GM23338 (cell line): ENCODE measurements at regions not wholly inside any gene's neighbourhood (a gene's known extent, or its start where the extent isn't known, plus 50 kb on each side); places are given as distances from the start of the nearest gene placed in this dataset.

ENCODE experiments used
- ATAC-seq: fragments of 200-7000 bp; cut with Tn5 transposase; 3 replicates; pipeline ENCODE4 v1.9.1; 2020
- DNase-seq: peaks from one replicate; pipeline ENCODE4 v3.0.0-alpha.2; 2015; ENCODE audit warnings: low spot score
- H2AFZ ChIP-seq: fragments of 200-600 bp; sonication (generic); 2 replicates; pipeline ENCODE4 v1.8.0; 2016; ENCODE audit warnings: antibody characterized with exemption, mild to moderate bottlenecking, moderate library complexity
- H3F3A ChIP-seq: fragments of 200-600 bp; sonication (generic); replicated peaks from 2 replicates; pipeline ENCODE4 v1.8.0; 2017; ENCODE audit warnings: antibody characterized with exemption, mixed run types, low read depth
- H3K27ac ChIP-seq: fragments of 200-600 bp; sonication (generic); 2 replicates; pipeline ENCODE4 v1.6.1; 2016; ENCODE audit warnings: low read depth
- H3K27me3 ChIP-seq: fragments of 200-600 bp; sonication (generic); 2 replicates; pipeline ENCODE4 v1.8.0; 2016; ENCODE audit warnings: mild to moderate bottlenecking, mixed run types, moderate library complexity; ENCODE audit not compliant: insufficient read depth
- H3K36me3 ChIP-seq: fragments of 200-600 bp; sonication (generic); 2 replicates; pipeline ENCODE4 v1.8.0; 2016; ENCODE audit warnings: mild to moderate bottlenecking; ENCODE audit not compliant: insufficient read depth
- H3K4me1 ChIP-seq: fragments of 200-600 bp; sonication (generic); 2 replicates; pipeline ENCODE4 v1.8.0; 2016; ENCODE audit warnings: mild to moderate bottlenecking, moderate library complexity; ENCODE audit not compliant: insufficient read depth
- H3K4me2 ChIP-seq: fragments of 200-600 bp; sonication (generic); 2 replicates; pipeline ENCODE4 v1.7.1; 2017; ENCODE audit warnings: mixed run types
- H3K4me3 ChIP-seq: fragments of 200-600 bp; sonication (generic); 2 replicates; pipeline ENCODE4 v1.6.1; 2016; ENCODE audit warnings: mixed run types
- H3K79me2 ChIP-seq: fragments of 200-600 bp; sonication (generic); replicated peaks from 2 replicates; pipeline ENCODE4 v1.8.0; 2017; ENCODE audit warnings: mild to moderate bottlenecking; ENCODE audit not compliant: insufficient read depth
- H3K9me2 ChIP-seq: fragments of 200-600 bp; sonication (generic); 2 replicates; pipeline ENCODE4 v1.8.0; 2017; ENCODE audit not compliant: insufficient read depth
- H4K20me1 ChIP-seq: fragments of 200-600 bp; sonication (generic); replicated peaks from 2 replicates; pipeline ENCODE4 v1.8.0; 2017; ENCODE audit warnings: mild to moderate bottlenecking; ENCODE audit not compliant: insufficient read depth
- H3K27ac Mint-ChIP-seq: 2 replicates; pipeline ENCODE4 v1.8.0; 2020; ENCODE audit warnings: inconsistent platforms, mild to moderate bottlenecking, moderate library complexity, mixed read lengths
- H3K27me3 Mint-ChIP-seq: 3 replicates; pipeline ENCODE4 v1.8.0; 2022; ENCODE audit warnings: low read depth, mild to moderate bottlenecking, moderate library complexity, mixed read lengths, inconsistent platforms; ENCODE audit not compliant: insufficient read depth, poor library complexity
- H3K36me3 Mint-ChIP-seq: 3 replicates; pipeline ENCODE4 v1.8.0; 2021; ENCODE audit warnings: low read depth, mild to moderate bottlenecking, inconsistent platforms, moderate library complexity, mixed read lengths
- H3K4me1 Mint-ChIP-seq: 3 replicates; pipeline ENCODE4 v1.8.0; 2020; ENCODE audit warnings: mild to moderate bottlenecking, inconsistent platforms, mixed read lengths
- H3K4me3 Mint-ChIP-seq: 3 replicates; pipeline ENCODE4 v1.8.0; 2021; ENCODE audit warnings: moderate library complexity, mild to moderate bottlenecking, inconsistent platforms, mixed read lengths
- H3K9me3 Mint-ChIP-seq: 3 replicates; pipeline ENCODE4 v1.8.0; 2020; ENCODE audit warnings: moderate library complexity, mild to moderate bottlenecking, inconsistent platforms, mixed read lengths
- CREB1 ChIP-seq: fragments of 250-450 bp; sonication (Bioruptor Pico); IDR thresholded peaks from 2 replicates; pipeline ENCODE4 v1.5.0; 2020; ENCODE audit warnings: low read depth, mild to moderate bottlenecking, moderate library complexity
- CTCF ChIP-seq, 2 experiments: fragments of 200-600 bp in 1 of 2; sonication (generic) in 1 of 2; conservative IDR thresholded peaks; 2 replicates each; pipeline versions ENCODE4 v1.5.1 to v1.6.1; 2016 to 2017; ENCODE audit warnings: antibody characterized with exemption in 2 of 2, low read depth in 2 of 2, mild to moderate bottlenecking in 2 of 2, moderate library complexity in 1 of 2
- EZH2phosphoT487 ChIP-seq: fragments of 200-600 bp; sonication (generic); IDR thresholded peaks from one replicate; pipeline ENCODE4 v1.8.1; 2018; ENCODE audit warnings: antibody characterized with exemption; ENCODE audit not compliant: unreplicated experiment
- JUNB ChIP-seq: IDR thresholded peaks from one replicate; pipeline ENCODE4 v1.6.1; 2016; ENCODE audit warnings: antibody characterized with exemption; ENCODE audit not compliant: unreplicated experiment
- NANOG ChIP-seq: IDR thresholded peaks from 2 replicates; pipeline ENCODE4 v1.6.1; 2016; ENCODE audit warnings: antibody characterized with exemption, borderline replicate concordance
- POLR2AphosphoS5 ChIP-seq: IDR thresholded peaks from 2 replicates; pipeline ENCODE4 v1.6.1; 2016; ENCODE audit warnings: antibody characterized with exemption, low read depth
- STAT1 ChIP-seq: IDR thresholded peaks from one replicate; pipeline ENCODE4 v1.6.1; 2016; ENCODE audit warnings: antibody characterized with exemption; ENCODE audit not compliant: unreplicated experiment
- ZNF114 ChIP-seq: fragments of 250-450 bp; sonication (Bioruptor Pico); IDR thresholded peaks from 2 replicates; pipeline ENCODE4 v1.5.0; 2020; ENCODE audit warnings: mild to moderate bottlenecking, moderate library complexity
- ZNF331 ChIP-seq: fragments of 250-450 bp; sonication (Bioruptor Pico); IDR thresholded peaks from 2 replicates; pipeline ENCODE4 v1.5.0; 2020; ENCODE audit warnings: low read depth, mild to moderate bottlenecking, moderate library complexity
- TF ChIP-seq, protein P1 (sequence below): IDR thresholded peaks from 2 replicates; pipeline ENCODE4 v1.6.1; 2016; ENCODE audit warnings: antibody characterized with exemption
- TF ChIP-seq, protein P2 (sequence below): IDR thresholded peaks from one replicate; pipeline ENCODE4 v1.6.1; 2018; ENCODE audit warnings: antibody characterized with exemption; ENCODE audit not compliant: unreplicated experiment

DNA sequence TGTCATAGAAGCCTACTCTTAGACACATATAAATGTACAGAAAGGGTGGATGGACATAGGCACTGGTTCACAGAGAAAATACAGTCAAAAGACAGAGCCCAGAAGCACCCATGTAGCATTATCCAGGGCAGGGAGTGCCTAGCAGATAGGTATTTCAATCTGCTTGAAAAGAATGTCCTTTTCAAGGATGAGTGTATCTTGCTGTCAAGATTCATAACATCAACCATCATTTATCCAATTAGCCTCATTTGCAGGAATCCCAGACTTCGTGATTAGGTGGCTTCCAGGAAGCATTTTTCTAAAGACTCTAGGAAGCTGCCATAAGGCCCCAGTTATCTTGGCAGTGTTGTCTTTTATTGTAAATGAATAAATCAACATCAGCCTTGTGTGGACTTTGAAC lies 55.6 kb downstream of the SCN11A start:
- H2AFZ ChIP-seq: no peak overlapping the region
- 0 out of 2 replicates have a peak, but pooled peaks cover 2% of the 10 kb centered on the region for H3K9me2 ChIP-seq
- TF ChIP-seq CTCF (conservative IDR thresholded peaks at IDR 0.05; ENCODE audit: low read depth in 2 of 2): no peak
- no peaks in the 10 kb centered on the region for H3K27me3 ChIP-seq
- Mint-ChIP-seq H3K27me3 (no peaks in the 10 kb centered on the region), H3K4me1 (peaks cover 11% of the 10 kb centered on the region), H3K27ac (no peak overlapping the region), H3K4me3 (no peak overlapping the region), H3K9me3 (no peaks in the 10 kb centered on the region), H3K36me3 (no peaks in the 10 kb centered on the region)
- no peak overlapping the region for H3K4me3 ChIP-seq
- no peak overlapping the region for H3K27ac ChIP-seq
- no peak overlapping the region for H3K4me2 ChIP-seq
- H4K20me1 ChIP-seq: no peaks in the 10 kb centered on the region
- no peaks in the 10 kb centered on the region for H3K4me1 ChIP-seq
- no peaks in the 10 kb centered on the region for H3K36me3 ChIP-seq
- no peak for ATAC-seq
- no peaks in the 10 kb centered on the region for H3F3A ChIP-seq
- no peak for DNase-seq
- H3K79me2 ChIP-seq: no peaks in the 10 kb centered on the region

DNA sequence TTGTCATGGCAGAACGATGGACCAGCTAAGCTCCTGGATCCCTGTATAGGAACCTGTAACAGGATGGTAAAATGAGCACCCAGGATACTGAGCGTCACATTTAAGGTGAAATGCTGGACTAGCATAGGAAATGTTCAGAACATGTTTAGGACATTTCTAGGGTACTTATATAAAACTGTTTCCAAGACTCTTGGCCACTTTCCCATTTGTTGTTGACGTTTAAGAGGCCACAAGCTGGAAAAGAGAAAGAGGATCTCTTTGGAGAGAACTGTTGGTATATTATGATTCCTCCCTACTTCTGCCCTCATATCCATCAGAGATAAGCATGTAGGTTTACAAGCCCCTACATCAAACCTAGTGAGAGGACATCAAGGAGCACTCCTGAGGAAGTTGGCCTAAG lies 57.5 kb downstream of the SCN11A start:
- Histone ChIP-seq H3F3A (no peaks in the 10 kb centered on the region), H3K4me3 (no peak overlapping the region), H3K27me3 (no peaks in the 10 kb centered on the region), H2AFZ (no peak overlapping the region), H3K4me2 (no peak overlapping the region), H3K36me3 (no peaks in the 10 kb centered on the region), H3K79me2 (no peaks in the 10 kb centered on the region), H3K4me1 (peaks cover 12% of the 10 kb centered on the region), H3K27ac (no peak overlapping the region), H3K9me2 (0 out of 2 replicates have a peak, but pooled peaks cover 2% of the 10 kb centered on the region), H4K20me1 (no peaks in the 10 kb centered on the region)
- Mint-ChIP-seq H3K9me3 (no peaks in the 10 kb centered on the region), H3K4me1 (peaks cover 15% of the 10 kb centered on the region), H3K27ac (no peak overlapping the region), H3K4me3 (no peak overlapping the region), H3K36me3 (no peaks in the 10 kb centered on the region), H3K27me3 (no peaks in the 10 kb centered on the region)
- ATAC-seq (no peak), DNase-seq (no peak)
- TF ChIP-seq CTCF (conservative IDR thresholded peaks at IDR 0.05; ENCODE audit: low read depth in 2 of 2) (no peak), ZNF114 (CRISPR knock-in tag) (no peak), POLR2AphosphoS5 (no peak), STAT1 (no peak), ZNF331 (no peak), EZH2phosphoT487 (no peak), CREB1 (CRISPR knock-in tag) (no peak), JUNB (no peak), NANOG (no peak)
- TF ChIP-seq, protein P1, sequence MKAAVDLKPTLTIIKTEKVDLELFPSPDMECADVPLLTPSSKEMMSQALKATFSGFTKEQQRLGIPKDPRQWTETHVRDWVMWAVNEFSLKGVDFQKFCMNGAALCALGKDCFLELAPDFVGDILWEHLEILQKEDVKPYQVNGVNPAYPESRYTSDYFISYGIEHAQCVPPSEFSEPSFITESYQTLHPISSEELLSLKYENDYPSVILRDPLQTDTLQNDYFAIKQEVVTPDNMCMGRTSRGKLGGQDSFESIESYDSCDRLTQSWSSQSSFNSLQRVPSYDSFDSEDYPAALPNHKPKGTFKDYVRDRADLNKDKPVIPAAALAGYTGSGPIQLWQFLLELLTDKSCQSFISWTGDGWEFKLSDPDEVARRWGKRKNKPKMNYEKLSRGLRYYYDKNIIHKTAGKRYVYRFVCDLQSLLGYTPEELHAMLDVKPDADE: no peak
- TF ChIP-seq, protein P2, sequence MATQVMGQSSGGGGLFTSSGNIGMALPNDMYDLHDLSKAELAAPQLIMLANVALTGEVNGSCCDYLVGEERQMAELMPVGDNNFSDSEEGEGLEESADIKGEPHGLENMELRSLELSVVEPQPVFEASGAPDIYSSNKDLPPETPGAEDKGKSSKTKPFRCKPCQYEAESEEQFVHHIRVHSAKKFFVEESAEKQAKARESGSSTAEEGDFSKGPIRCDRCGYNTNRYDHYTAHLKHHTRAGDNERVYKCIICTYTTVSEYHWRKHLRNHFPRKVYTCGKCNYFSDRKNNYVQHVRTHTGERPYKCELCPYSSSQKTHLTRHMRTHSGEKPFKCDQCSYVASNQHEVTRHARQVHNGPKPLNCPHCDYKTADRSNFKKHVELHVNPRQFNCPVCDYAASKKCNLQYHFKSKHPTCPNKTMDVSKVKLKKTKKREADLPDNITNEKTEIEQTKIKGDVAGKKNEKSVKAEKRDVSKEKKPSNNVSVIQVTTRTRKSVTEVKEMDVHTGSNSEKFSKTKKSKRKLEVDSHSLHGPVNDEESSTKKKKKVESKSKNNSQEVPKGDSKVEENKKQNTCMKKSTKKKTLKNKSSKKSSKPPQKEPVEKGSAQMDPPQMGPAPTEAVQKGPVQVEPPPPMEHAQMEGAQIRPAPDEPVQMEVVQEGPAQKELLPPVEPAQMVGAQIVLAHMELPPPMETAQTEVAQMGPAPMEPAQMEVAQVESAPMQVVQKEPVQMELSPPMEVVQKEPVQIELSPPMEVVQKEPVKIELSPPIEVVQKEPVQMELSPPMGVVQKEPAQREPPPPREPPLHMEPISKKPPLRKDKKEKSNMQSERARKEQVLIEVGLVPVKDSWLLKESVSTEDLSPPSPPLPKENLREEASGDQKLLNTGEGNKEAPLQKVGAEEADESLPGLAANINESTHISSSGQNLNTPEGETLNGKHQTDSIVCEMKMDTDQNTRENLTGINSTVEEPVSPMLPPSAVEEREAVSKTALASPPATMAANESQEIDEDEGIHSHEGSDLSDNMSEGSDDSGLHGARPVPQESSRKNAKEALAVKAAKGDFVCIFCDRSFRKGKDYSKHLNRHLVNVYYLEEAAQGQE: no peak
